ENCODE measurements at regions not wholly inside any gene's neighbourhood (a gene's known extent, or its start where the extent isn't known, plus 50 kb on each side); places are given as distances from the start of the nearest gene placed in this dataset.

- TF ChIP-seq, protein P1, sequence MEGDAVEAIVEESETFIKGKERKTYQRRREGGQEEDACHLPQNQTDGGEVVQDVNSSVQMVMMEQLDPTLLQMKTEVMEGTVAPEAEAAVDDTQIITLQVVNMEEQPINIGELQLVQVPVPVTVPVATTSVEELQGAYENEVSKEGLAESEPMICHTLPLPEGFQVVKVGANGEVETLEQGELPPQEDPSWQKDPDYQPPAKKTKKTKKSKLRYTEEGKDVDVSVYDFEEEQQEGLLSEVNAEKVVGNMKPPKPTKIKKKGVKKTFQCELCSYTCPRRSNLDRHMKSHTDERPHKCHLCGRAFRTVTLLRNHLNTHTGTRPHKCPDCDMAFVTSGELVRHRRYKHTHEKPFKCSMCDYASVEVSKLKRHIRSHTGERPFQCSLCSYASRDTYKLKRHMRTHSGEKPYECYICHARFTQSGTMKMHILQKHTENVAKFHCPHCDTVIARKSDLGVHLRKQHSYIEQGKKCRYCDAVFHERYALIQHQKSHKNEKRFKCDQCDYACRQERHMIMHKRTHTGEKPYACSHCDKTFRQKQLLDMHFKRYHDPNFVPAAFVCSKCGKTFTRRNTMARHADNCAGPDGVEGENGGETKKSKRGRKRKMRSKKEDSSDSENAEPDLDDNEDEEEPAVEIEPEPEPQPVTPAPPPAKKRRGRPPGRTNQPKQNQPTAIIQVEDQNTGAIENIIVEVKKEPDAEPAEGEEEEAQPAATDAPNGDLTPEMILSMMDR (conservative IDR thresholded peaks at IDR 0.05; ENCODE audit: low read depth, low read length): no peak
- TF ChIP-seq POLR2A (IDR thresholded peaks at IDR 0.05; ENCODE audit: low read depth, low read length): no peak
- no peak for TF ChIP-seq CHD1 (IDR thresholded peaks at IDR 0.05; ENCODE audit: low read depth, low read length)
- no peak for TF ChIP-seq CEBPB (IDR thresholded peaks at IDR 0.05; ENCODE audit: low read depth, low read length)
- no peak for TF ChIP-seq BHLHE40 (IDR thresholded peaks at IDR 0.05; ENCODE audit: low read depth, low read length)
- no peak for TF ChIP-seq USF2 (IDR thresholded peaks at IDR 0.05; ENCODE audit: low read depth, low read length)
- TF ChIP-seq RAD21 (IDR thresholded peaks at IDR 0.05; ENCODE audit: low read length): no peak
- TF ChIP-seq RFX5 (IDR thresholded peaks at IDR 0.05; ENCODE audit: low read depth, low read length): no peak
Observed at GRCh38 chr6:41464019-41464418, 82.2 kb upstream of the FOXP4 start.

Data from IMR-90 (cell line).